ENCODE measurements at regions not wholly inside any gene's neighbourhood (a gene's known extent, or its start where the extent isn't known, plus 50 kb on each side); places are given as distances from the start of the nearest gene placed in this dataset.

DNA sequence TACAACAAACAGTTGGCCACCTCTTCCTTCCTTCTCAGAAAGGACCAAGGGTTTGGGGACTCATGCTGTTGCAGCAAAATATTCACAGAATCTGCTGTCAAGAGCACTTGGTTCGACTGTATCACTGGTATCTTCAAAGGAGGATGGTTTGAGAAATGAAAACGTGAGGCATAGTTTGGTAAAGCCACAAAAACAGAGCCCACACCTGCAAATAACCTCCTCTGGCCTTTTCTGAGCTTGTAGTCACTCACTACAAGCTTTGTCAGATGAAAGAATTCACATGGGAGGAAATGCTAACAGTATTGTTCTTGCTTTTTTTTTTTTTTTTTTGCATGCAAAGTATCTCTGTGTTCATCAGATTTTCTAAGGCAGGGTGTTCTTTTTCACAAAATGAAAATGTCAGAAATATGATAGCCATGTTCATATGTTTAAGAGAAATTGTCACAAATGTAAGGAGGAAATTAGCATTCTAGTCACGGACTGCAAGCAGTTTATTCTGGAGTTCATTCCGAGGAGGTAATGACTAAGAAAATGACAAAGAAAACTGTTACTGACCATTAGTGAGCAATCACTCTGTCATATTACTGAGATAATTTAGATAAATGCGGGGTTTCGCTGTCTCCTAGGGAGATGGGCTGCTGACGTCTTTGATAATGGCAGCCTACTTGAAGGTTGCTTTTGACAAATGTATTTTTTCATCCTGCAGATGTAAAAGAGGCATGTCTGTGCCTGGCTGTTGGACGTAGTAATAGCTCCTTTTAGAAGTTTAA, 117.8 kb upstream of the MYO3A start:
- TF ChIP-seq, protein P1, sequence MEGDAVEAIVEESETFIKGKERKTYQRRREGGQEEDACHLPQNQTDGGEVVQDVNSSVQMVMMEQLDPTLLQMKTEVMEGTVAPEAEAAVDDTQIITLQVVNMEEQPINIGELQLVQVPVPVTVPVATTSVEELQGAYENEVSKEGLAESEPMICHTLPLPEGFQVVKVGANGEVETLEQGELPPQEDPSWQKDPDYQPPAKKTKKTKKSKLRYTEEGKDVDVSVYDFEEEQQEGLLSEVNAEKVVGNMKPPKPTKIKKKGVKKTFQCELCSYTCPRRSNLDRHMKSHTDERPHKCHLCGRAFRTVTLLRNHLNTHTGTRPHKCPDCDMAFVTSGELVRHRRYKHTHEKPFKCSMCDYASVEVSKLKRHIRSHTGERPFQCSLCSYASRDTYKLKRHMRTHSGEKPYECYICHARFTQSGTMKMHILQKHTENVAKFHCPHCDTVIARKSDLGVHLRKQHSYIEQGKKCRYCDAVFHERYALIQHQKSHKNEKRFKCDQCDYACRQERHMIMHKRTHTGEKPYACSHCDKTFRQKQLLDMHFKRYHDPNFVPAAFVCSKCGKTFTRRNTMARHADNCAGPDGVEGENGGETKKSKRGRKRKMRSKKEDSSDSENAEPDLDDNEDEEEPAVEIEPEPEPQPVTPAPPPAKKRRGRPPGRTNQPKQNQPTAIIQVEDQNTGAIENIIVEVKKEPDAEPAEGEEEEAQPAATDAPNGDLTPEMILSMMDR (IDR thresholded peaks at IDR 0.05) = no peak
- no peak for TF ChIP-seq POLR2A (IDR thresholded peaks at IDR 0.05)
